Adrenal gland (tissue), 5 donors: ENCODE measurements at regions not wholly inside any gene's neighbourhood (a gene's known extent, or its start where the extent isn't known, plus 50 kb on each side); places are given as distances from the start of the nearest gene placed in this dataset.

ENCODE experiments used
- CTCF ChIP-seq, 6 experiments: fragments of 450-650 bp in 4 of 6; fragments of 200-600 bp in 2 of 6; sonication (generic) in 1 of 6; IDR thresholded peaks; 1 replicate in 5 of 6; 2 replicates in 1 of 6; pipeline versions ENCODE4 v1.5.1 to v1.8.0; 2016 to 2021; ENCODE audit warnings: antibody characterized with exemption in 6 of 6, mild to moderate bottlenecking in 2 of 6, moderate library complexity in 1 of 6
- POLR2A ChIP-seq, 2 donors: fragments of 450-650 bp; IDR thresholded peaks; one replicate each; pipeline ENCODE4 v1.6.1; 2017; ENCODE audit warnings: antibody characterized with exemption in 2 of 2, mild to moderate bottlenecking in 2 of 2, moderate library complexity in 1 of 2
- donor health status: DM: no; HTN: no; CAD: no.

GRCh38 chr10:128812000-128812399 is 655.0 kb upstream of the MGMT start:
- TF ChIP-seq CTCF (IDR thresholded peaks at IDR 0.05) (no peak), POLR2A (IDR thresholded peaks at IDR 0.05) (no peak)
